NCI-H2227 treated with DMSO at 0.1 percent for 48 hours (cell line): ENCODE measurements at regions not wholly inside any gene's neighbourhood (a gene's known extent, or its start where the extent isn't known, plus 50 kb on each side); places are given as distances from the start of the nearest gene placed in this dataset.
A peak's percentile ranks its signal among the peaks of the same experiment; 100 is the strongest.

Source experiments
- DNase-seq: peaks from one replicate; lab custom pipeline; 2025; lab: John Stamatoyannopoulos, UW

- DNase-seq: no peak
Measured at GRCh38 chr6:23417133-23417532, 708.9 kb upstream of the NRSN1 start.

- DNase-seq: no peak
Measured at GRCh38 chr6:23418095-23418494, 707.9 kb upstream of the NRSN1 start.

- no peak for DNase-seq
Measured at GRCh38 chr6:23419046-23419445, 707.0 kb upstream of the NRSN1 start.

- DNase-seq: no peak
Measured at GRCh38 chr6:23420659-23421350, 705.2 kb upstream of the NRSN1 start.

- DNase-seq: no peak
Measured at GRCh38 chr6:23424584-23424983, 701.4 kb upstream of the NRSN1 start.

GRCh38 chr6:23435126-23435525 is 690.9 kb upstream of the NRSN1 start:
- no peak for DNase-seq

GRCh38 chr6:23435798-23436197 is 690.2 kb upstream of the NRSN1 start:
- no peak for DNase-seq

GRCh38 chr6:23441808-23442461 is 684.1 kb upstream of the NRSN1 start:
- DNase-seq: peak; percentile 98

- DNase-seq: no peak
Measured at GRCh38 chr6:23445157-23445710, 680.8 kb upstream of the NRSN1 start.

- DNase-seq: peak; percentile 33
Measured at GRCh38 chr6:23446469-23446967, 679.5 kb upstream of the NRSN1 start.

GRCh38 chr6:23447731-23448130 is 678.3 kb upstream of the NRSN1 start:
- DNase-seq: no peak

GRCh38 chr6:23448281-23448680 is 677.7 kb upstream of the NRSN1 start:
- no peak for DNase-seq

GRCh38 chr6:23454080-23454976 is 671.7 kb upstream of the NRSN1 start:
- no peak for DNase-seq

GRCh38 chr6:23455754-23456153 is 670.3 kb upstream of the NRSN1 start:
- no peak for DNase-seq

- no peak for DNase-seq
Measured at GRCh38 chr6:23456396-23456795, 669.6 kb upstream of the NRSN1 start.

- DNase-seq: no peak
Measured at GRCh38 chr6:23457321-23457720, 668.7 kb upstream of the NRSN1 start.

- DNase-seq: no peak
Measured at GRCh38 chr6:23465912-23466311, 660.1 kb upstream of the NRSN1 start.

- no peak for DNase-seq
Measured at GRCh38 chr6:23477586-23477985, 648.4 kb upstream of the NRSN1 start.

- no peak for DNase-seq
Measured at GRCh38 chr6:23478312-23478711, 647.7 kb upstream of the NRSN1 start.

- no peak for DNase-seq
Measured at GRCh38 chr6:23483896-23484295, 642.1 kb upstream of the NRSN1 start.

- DNase-seq: no peak
Measured at GRCh38 chr6:23494367-23494766, 631.6 kb upstream of the NRSN1 start.

GRCh38 chr6:23498013-23498412 is 628.0 kb upstream of the NRSN1 start:
- no peak for DNase-seq
